ENCODE measurements at regions not wholly inside any gene's neighbourhood (a gene's known extent, or its start where the extent isn't known, plus 50 kb on each side); places are given as distances from the start of the nearest gene placed in this dataset.

GRCh38 chr16:86846136-86846535 lies 267.8 kb downstream of the FOXL1 start:
- no peaks in the 10 kb centered on the region for H4K20me1 ChIP-seq (ENCODE audit: insufficient read depth, poor library complexity, severe bottlenecking)
- 90% methylated on average over 7 of the region's 7 CpGs for WGBS (ENCODE audit: low lambda C conversion rate, missing lambda C conversion rate)

DNA sequence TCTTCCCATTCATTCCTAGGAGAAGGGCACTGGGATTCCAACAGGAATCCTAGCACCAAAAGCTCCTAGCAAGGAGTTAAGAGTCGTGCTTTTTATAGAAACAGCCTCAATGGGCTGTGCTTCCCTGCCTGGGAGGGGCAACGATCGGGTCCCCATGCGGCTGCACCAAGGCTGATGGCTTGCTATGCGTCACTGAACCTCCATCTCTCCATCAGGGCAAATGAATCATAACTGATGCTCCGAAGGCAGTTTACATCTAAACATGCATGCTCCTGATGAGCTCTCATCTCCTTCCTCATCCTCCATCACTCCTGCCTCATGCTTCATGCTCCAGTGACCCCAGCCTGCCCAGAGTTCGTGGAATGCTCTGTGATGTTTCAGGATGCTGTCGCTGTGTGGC lies 270.5 kb downstream of the FOXL1 start:
- H3K9me2 ChIP-seq (replicated peaks; ENCODE audit: insufficient read depth) = no peaks in the 10 kb centered on the region
- H3K27me3 ChIP-seq = no peaks in the 10 kb centered on the region
- no peaks in the 10 kb centered on the region for H4K20me1 ChIP-seq (ENCODE audit: insufficient read depth, poor library complexity, severe bottlenecking)
- no peak for DNase-seq (ENCODE audit: low spot score)
- WGBS (ENCODE audit: low lambda C conversion rate, missing lambda C conversion rate) = 70% methylated on average over 8 of the region's 8 CpGs
- H3K4me1 ChIP-seq (ENCODE audit: insufficient read depth) = no peaks in the 10 kb centered on the region
- no peak overlapping the region for H3K4me2 ChIP-seq
- no peak overlapping the region for H3K27ac ChIP-seq
- H3K79me2 ChIP-seq = no peaks in the 10 kb centered on the region
- H3K4me3 ChIP-seq = no peak overlapping the region
- H2AFZ ChIP-seq = no peak overlapping the region
- H3K36me3 ChIP-seq (replicated peaks; ENCODE audit: insufficient read depth, low read depth) = no peaks in the 10 kb centered on the region
- no peaks in the 10 kb centered on the region for H3K9me3 ChIP-seq (ENCODE audit: low read depth)
- no peak for TF ChIP-seq EZH2phosphoT487 (IDR thresholded peaks at IDR 0.05; ENCODE audit: low read depth, severe bottlenecking, unreplicated experiment)
- TF ChIP-seq EZH2 (IDR thresholded peaks at IDR 0.05; ENCODE audit: borderline replicate concordance) = no peak
- TF ChIP-seq CTCF (IDR thresholded peaks at IDR 0.05; ENCODE audit: poor library complexity) = no peak

More at GRCh38 chr16:86846136-86846535, 267.8 kb downstream of the FOXL1 start:
- Histone ChIP-seq H3K27ac (no peak overlapping the region), H3K4me2 (no peak overlapping the region), H3K9me2 (replicated peaks; ENCODE audit: insufficient read depth) (no peaks in the 10 kb centered on the region), H3K79me2 (no peaks in the 10 kb centered on the region), H3K36me3 (replicated peaks; ENCODE audit: insufficient read depth, low read depth) (no peaks in the 10 kb centered on the region), H3K4me3 (no peak overlapping the region), H3K4me1 (ENCODE audit: insufficient read depth) (no peaks in the 10 kb centered on the region), H2AFZ (no peak overlapping the region), H3K9me3 (ENCODE audit: low read depth) (no peaks in the 10 kb centered on the region), H3K27me3 (no peaks in the 10 kb centered on the region)
- DNase-seq (ENCODE audit: low spot score) = no peak
- TF ChIP-seq EZH2phosphoT487 (IDR thresholded peaks at IDR 0.05; ENCODE audit: low read depth, severe bottlenecking, unreplicated experiment) = no peak
- TF ChIP-seq CTCF (IDR thresholded peaks at IDR 0.05; ENCODE audit: poor library complexity) = no peak
- no peak for TF ChIP-seq EZH2 (IDR thresholded peaks at IDR 0.05; ENCODE audit: borderline replicate concordance)

DNA sequence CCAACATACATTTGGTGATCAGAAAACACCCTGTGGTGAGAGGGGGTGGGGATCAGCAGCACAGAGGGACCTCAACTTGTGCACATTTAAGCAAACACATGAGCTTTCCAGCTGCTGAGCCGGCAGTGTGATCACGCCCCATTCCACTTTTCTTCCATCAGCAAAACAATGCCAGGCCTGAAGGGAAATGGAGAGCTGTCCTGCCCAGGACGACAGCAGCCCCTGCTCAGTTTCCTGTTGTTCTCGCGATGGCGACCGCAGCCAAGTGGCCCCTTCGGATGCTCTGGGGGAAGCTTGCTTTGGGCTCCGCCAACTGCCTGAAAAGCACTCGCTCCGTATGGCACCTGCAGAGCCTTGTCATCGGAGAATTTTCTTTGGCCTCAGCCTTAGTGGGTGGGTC lies 272.3 kb downstream of the FOXL1 start:
- no peak overlapping the region for H2AFZ ChIP-seq
- H3K4me1 ChIP-seq (ENCODE audit: insufficient read depth) = peaks cover 12% of the 10 kb centered on the region
- no peak overlapping the region for H3K27ac ChIP-seq
- H4K20me1 ChIP-seq (ENCODE audit: insufficient read depth, poor library complexity, severe bottlenecking) = no peaks in the 10 kb centered on the region
- H3K27me3 ChIP-seq = no peaks in the 10 kb centered on the region
- H3K9me2 ChIP-seq (replicated peaks; ENCODE audit: insufficient read depth) = no peaks in the 10 kb centered on the region
- TF ChIP-seq EZH2 (IDR thresholded peaks at IDR 0.05; ENCODE audit: borderline replicate concordance) = no peak
- TF ChIP-seq CTCF (IDR thresholded peaks at IDR 0.05; ENCODE audit: poor library complexity) = no peak
- TF ChIP-seq EZH2phosphoT487 (IDR thresholded peaks at IDR 0.05; ENCODE audit: low read depth, severe bottlenecking, unreplicated experiment) = no peak
- no peaks in the 10 kb centered on the region for H3K36me3 ChIP-seq (replicated peaks; ENCODE audit: insufficient read depth, low read depth)
- no peaks in the 10 kb centered on the region for H3K9me3 ChIP-seq (ENCODE audit: low read depth)
- 76% methylated on average over 12 of the region's 12 CpGs for WGBS (ENCODE audit: low lambda C conversion rate, missing lambda C conversion rate)
- H3K4me2 ChIP-seq = no peak overlapping the region
- H3K4me3 ChIP-seq = no peak overlapping the region
- no peak for DNase-seq (ENCODE audit: low spot score)
- no peaks in the 10 kb centered on the region for H3K79me2 ChIP-seq

- Histone ChIP-seq H3K9me2 (replicated peaks; ENCODE audit: insufficient read depth) (no peaks in the 10 kb centered on the region), H3K79me2 (no peaks in the 10 kb centered on the region), H4K20me1 (ENCODE audit: insufficient read depth, poor library complexity, severe bottlenecking) (no peaks in the 10 kb centered on the region), H3K27ac (no peak overlapping the region), H3K4me1 (ENCODE audit: insufficient read depth) (peaks cover 15% of the 10 kb centered on the region), H3K4me3 (no peak overlapping the region), H3K4me2 (no peak overlapping the region), H2AFZ (no peak overlapping the region), H3K27me3 (no peaks in the 10 kb centered on the region), H3K9me3 (ENCODE audit: low read depth) (no peaks in the 10 kb centered on the region), H3K36me3 (replicated peaks; ENCODE audit: insufficient read depth, low read depth) (no peaks in the 10 kb centered on the region)
- no peak for TF ChIP-seq EZH2 (IDR thresholded peaks at IDR 0.05; ENCODE audit: borderline replicate concordance)
- TF ChIP-seq EZH2phosphoT487 (IDR thresholded peaks at IDR 0.05; ENCODE audit: low read depth, severe bottlenecking, unreplicated experiment) = no peak
- no peak for TF ChIP-seq CTCF (IDR thresholded peaks at IDR 0.05; ENCODE audit: poor library complexity)
- DNase-seq (ENCODE audit: low spot score) = no peak
- WGBS (ENCODE audit: low lambda C conversion rate, missing lambda C conversion rate) = 98% methylated on average over 2 of the region's 2 CpGs
Measured at GRCh38 chr16:86852135-86852534, 273.8 kb downstream of the FOXL1 start.

Data from hepatocyte (in vitro differentiated cells).